ENCODE measurements at regions not wholly inside any gene's neighbourhood (a gene's known extent, or its start where the extent isn't known, plus 50 kb on each side); places are given as distances from the start of the nearest gene placed in this dataset.
"Not testable (repeated sequence)": the region's sequence is repeated elsewhere in the genome, so short reads cannot be mapped to it uniquely, and the experiment has no call there.

GRCh38 chr21:20258542-20258941, 739.7 kb upstream of the NCAM2 start:
- no peak for DNase-seq (ENCODE audit: low read depth, low spot score)

- no peak for DNase-seq (ENCODE audit: low read depth, low spot score)
These were observed 739.0 kb upstream of the NCAM2 start for GRCh38 chr21:20259031-20259867.

GRCh38 chr21:20260124-20260523, 738.1 kb upstream of the NCAM2 start:
- no peak for DNase-seq (ENCODE audit: low read depth, low spot score)

GRCh38 chr21:20261364-20261763, 736.8 kb upstream of the NCAM2 start:
- no peak for DNase-seq (ENCODE audit: low read depth, low spot score)

- DNase-seq (ENCODE audit: low read depth, low spot score), result no peak
These were observed 732.3 kb upstream of the NCAM2 start for GRCh38 chr21:20265707-20266440.

- DNase-seq (ENCODE audit: low read depth, low spot score), result no peak
These were observed 731.8 kb upstream of the NCAM2 start for GRCh38 chr21:20266441-20266710.

- no peak for DNase-seq (ENCODE audit: low read depth, low spot score)
These were observed 727.7 kb upstream of the NCAM2 start for GRCh38 chr21:20270365-20271055.

- no peak for DNase-seq (ENCODE audit: low read depth, low spot score)
These were observed 725.3 kb upstream of the NCAM2 start for GRCh38 chr21:20272791-20273362.

- no peak for DNase-seq (ENCODE audit: low read depth, low spot score)
These were observed 721.8 kb upstream of the NCAM2 start for GRCh38 chr21:20276377-20276776.

GRCh38 chr21:20276954-20277353, 721.3 kb upstream of the NCAM2 start:
- no peak for DNase-seq (ENCODE audit: low read depth, low spot score)

- no peak for DNase-seq (ENCODE audit: low read depth, low spot score)
These were observed 714.4 kb upstream of the NCAM2 start for GRCh38 chr21:20283836-20284235.

GRCh38 chr21:20292280-20292679, 705.9 kb upstream of the NCAM2 start:
- no peak for DNase-seq (ENCODE audit: low read depth, low spot score)

GRCh38 chr21:20292854-20293253, 705.4 kb upstream of the NCAM2 start:
- DNase-seq (ENCODE audit: low read depth, low spot score), result not testable (repeated sequence)

- DNase-seq (ENCODE audit: low read depth, low spot score), result no peak
These were observed 696.8 kb upstream of the NCAM2 start for GRCh38 chr21:20301395-20301794.

GRCh38 chr21:20302084-20302483, 696.1 kb upstream of the NCAM2 start:
- DNase-seq (ENCODE audit: low read depth, low spot score), result no peak

- DNase-seq (ENCODE audit: low read depth, low spot score), result no peak
These were observed 691.4 kb upstream of the NCAM2 start for GRCh38 chr21:20306836-20307235.

GRCh38 chr21:20308586-20309315, 689.5 kb upstream of the NCAM2 start:
- no peak for DNase-seq (ENCODE audit: low read depth, low spot score)

GRCh38 chr21:20311234-20311787, 686.9 kb upstream of the NCAM2 start:
- no peak for DNase-seq (ENCODE audit: low read depth, low spot score)

- no peak for DNase-seq (ENCODE audit: low read depth, low spot score)
These were observed 685.2 kb upstream of the NCAM2 start for GRCh38 chr21:20313013-20313412.

GRCh38 chr21:20315042-20315441, 683.2 kb upstream of the NCAM2 start:
- no peak for DNase-seq (ENCODE audit: low read depth, low spot score)

- DNase-seq (ENCODE audit: low read depth, low spot score), result no peak
These were observed 668.6 kb upstream of the NCAM2 start for GRCh38 chr21:20329636-20330035.
